GM12891 (cell line): ENCODE measurements at regions not wholly inside any gene's neighbourhood (a gene's known extent, or its start where the extent isn't known, plus 50 kb on each side); places are given as distances from the start of the nearest gene placed in this dataset.

Source experiments
- POLR2A ChIP-seq: IDR thresholded peaks from 2 replicates; pipeline ENCODE4 v1.6.1; 2011; ENCODE audit warnings: low read depth, low read length, control low read depth
- POLR2AphosphoS5 ChIP-seq: IDR thresholded peaks from 2 replicates; pipeline ENCODE4 v1.6.1; 2011; ENCODE audit warnings: low read depth, low read length, control low read depth
- TAF1 ChIP-seq: IDR thresholded peaks from 2 replicates; pipeline ENCODE4 v1.6.1; 2011; ENCODE audit warnings: low read depth, low read length, control low read depth

GRCh38 chr5:4513381-4513780, 626.7 kb upstream of the ADAMTS16 start:
- no peak for TF ChIP-seq TAF1
- TF ChIP-seq POLR2A, result no peak
- TF ChIP-seq POLR2AphosphoS5, result no peak
